ENCODE measurements at regions not wholly inside any gene's neighbourhood (a gene's known extent, or its start where the extent isn't known, plus 50 kb on each side); places are given as distances from the start of the nearest gene placed in this dataset.

DNA sequence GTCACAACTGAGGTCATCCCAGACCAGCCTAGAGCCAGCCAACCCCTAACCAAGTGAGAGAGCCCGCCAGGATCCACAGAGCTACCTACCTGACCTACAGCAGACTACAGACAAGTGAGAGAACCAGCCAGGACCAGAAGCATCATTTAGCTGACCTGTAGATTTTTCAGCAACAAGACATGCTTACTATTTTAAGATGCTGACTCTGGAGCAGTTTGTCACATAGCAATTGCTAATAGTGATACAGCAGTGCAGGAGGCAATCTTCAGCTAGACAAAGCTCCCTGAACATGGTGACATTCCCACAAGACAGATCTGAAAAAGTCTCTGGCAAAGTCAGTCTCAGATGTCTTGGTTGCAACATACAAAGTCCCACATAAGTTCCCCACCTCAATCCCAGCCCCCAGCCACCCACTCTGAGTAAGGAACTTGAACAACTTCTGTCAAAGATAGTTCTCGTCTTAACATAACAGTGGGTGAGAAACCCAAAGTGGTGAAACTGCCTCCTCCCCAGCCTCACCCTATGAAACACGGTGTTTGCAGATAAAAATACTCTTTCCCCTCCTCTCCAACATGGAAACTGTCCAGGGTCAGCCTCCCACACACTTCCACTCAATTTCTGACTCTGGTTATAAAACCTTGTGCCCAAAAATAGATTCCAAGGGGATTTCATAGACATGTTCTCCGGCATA is 120.3 kb upstream of the SLC6A11 start:
- ATAC-seq (no peak), DNase-seq (ENCODE audit: low read depth, low spot score) (no peak)
- H3K9ac ChIP-seq (ENCODE audit: low read length): no peak overlapping the region
- RAD21 ChIA-PET (ENCODE audit: low non-redundant PET in 1 of 2, low total read pairs in 2 of 2, uncharacterized antibody in 2 of 2, unreplicated experiment in 2 of 2): no interaction called here
- no TSS peak for BruUV-seq (replicated peaks)
- no peaks in the 10 kb centered on the region for H3K36me3 ChIP-seq (ENCODE audit: control insufficient read depth in 1 of 2, insufficient read depth in 2 of 2, low read length in 2 of 2)
- no peak overlapping the region for H2AFZ ChIP-seq (ENCODE audit: low read depth, low read length, poor library complexity, severe bottlenecking)
- no peak overlapping the region for H3K4me2 ChIP-seq (ENCODE audit: low read length)
- no peaks in the 10 kb centered on the region for H4K20me1 ChIP-seq (ENCODE audit: insufficient read depth)
- TF ChIP-seq, protein P1, sequence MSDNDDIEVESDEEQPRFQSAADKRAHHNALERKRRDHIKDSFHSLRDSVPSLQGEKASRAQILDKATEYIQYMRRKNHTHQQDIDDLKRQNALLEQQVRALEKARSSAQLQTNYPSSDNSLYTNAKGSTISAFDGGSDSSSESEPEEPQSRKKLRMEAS (IDR thresholded peaks at IDR 0.05): no peak
- TF ChIP-seq FOSL1 (IDR thresholded peaks at IDR 0.05; ENCODE audit: low read depth) (no peak), SRF (IDR thresholded peaks at IDR 0.05; ENCODE audit: low read depth) (no peak)
- TF ChIP-seq, protein P2, sequence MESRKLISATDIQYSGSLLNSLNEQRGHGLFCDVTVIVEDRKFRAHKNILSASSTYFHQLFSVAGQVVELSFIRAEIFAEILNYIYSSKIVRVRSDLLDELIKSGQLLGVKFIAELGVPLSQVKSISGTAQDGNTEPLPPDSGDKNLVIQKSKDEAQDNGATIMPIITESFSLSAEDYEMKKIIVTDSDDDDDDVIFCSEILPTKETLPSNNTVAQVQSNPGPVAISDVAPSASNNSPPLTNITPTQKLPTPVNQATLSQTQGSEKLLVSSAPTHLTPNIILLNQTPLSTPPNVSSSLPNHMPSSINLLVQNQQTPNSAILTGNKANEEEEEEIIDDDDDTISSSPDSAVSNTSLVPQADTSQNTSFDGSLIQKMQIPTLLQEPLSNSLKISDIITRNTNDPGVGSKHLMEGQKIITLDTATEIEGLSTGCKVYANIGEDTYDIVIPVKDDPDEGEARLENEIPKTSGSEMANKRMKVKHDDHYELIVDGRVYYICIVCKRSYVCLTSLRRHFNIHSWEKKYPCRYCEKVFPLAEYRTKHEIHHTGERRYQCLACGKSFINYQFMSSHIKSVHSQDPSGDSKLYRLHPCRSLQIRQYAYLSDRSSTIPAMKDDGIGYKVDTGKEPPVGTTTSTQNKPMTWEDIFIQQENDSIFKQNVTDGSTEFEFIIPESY (IDR thresholded peaks at IDR 0.05; ENCODE audit: extremely low read depth, insufficient replicate concordance, low read length): no peak
- TF ChIP-seq, protein P3, sequence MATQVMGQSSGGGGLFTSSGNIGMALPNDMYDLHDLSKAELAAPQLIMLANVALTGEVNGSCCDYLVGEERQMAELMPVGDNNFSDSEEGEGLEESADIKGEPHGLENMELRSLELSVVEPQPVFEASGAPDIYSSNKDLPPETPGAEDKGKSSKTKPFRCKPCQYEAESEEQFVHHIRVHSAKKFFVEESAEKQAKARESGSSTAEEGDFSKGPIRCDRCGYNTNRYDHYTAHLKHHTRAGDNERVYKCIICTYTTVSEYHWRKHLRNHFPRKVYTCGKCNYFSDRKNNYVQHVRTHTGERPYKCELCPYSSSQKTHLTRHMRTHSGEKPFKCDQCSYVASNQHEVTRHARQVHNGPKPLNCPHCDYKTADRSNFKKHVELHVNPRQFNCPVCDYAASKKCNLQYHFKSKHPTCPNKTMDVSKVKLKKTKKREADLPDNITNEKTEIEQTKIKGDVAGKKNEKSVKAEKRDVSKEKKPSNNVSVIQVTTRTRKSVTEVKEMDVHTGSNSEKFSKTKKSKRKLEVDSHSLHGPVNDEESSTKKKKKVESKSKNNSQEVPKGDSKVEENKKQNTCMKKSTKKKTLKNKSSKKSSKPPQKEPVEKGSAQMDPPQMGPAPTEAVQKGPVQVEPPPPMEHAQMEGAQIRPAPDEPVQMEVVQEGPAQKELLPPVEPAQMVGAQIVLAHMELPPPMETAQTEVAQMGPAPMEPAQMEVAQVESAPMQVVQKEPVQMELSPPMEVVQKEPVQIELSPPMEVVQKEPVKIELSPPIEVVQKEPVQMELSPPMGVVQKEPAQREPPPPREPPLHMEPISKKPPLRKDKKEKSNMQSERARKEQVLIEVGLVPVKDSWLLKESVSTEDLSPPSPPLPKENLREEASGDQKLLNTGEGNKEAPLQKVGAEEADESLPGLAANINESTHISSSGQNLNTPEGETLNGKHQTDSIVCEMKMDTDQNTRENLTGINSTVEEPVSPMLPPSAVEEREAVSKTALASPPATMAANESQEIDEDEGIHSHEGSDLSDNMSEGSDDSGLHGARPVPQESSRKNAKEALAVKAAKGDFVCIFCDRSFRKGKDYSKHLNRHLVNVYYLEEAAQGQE (IDR thresholded peaks at IDR 0.05; ENCODE audit: low read depth): no peak
- CTCF ChIA-PET: no interaction called here
- no peaks in the 10 kb centered on the region for H3K79me2 ChIP-seq (ENCODE audit: insufficient read depth, low read length)
- H3K4me3 ChIP-seq (replicated peaks in 1 of 2; ENCODE audit: low read depth in 1 of 2, low read length in 2 of 2): no peak overlapping the region
- H3K9me2 ChIP-seq (ENCODE audit: insufficient read depth): no peaks in the 10 kb centered on the region
- no peaks in the 10 kb centered on the region for H3K9me3 ChIP-seq (ENCODE audit: control insufficient read depth in 1 of 2, insufficient read depth in 1 of 2, low read depth in 1 of 2, low read length in 2 of 2)
- H3K27ac ChIP-seq (ENCODE audit: low read depth, low read length): no peak overlapping the region
- intact Hi-C loops (cut with micrococcal nuclease): no loop called here
- POLR2A ChIA-PET: no interaction called here
- H3K27me3 ChIP-seq (ENCODE audit: insufficient read depth, low read length): peaks cover 28% of the 10 kb centered on the region; the same call in 1 of the 2 replicates
- H3K4me1 ChIP-seq (ENCODE audit: control insufficient read depth in 1 of 2, insufficient read depth in 2 of 2, low read length in 2 of 2): no peaks in the 10 kb centered on the region

All from HCT116 (cell line).